Adrenal gland (tissue), 9 donors: ENCODE measurements at regions not wholly inside any gene's neighbourhood (a gene's known extent, or its start where the extent isn't known, plus 50 kb on each side); places are given as distances from the start of the nearest gene placed in this dataset.

ENCODE experiments used
- DNase-seq, 7 donors: peaks; one replicate each; pipeline ENCODE4 v3.0.0-alpha.2; 2019 to 2020
- H3K27ac ChIP-seq, 5 donors: fragments of 200-600 bp; sonication (generic) in 4 of 5; 1 replicate in 3 of 5; 2 replicates in 2 of 5; pipeline versions ENCODE4 v1.5.1 to v1.8.0; 2016 to 2020; ENCODE audit warnings: mild to moderate bottlenecking in 1 of 5
- H3K27me3 ChIP-seq: fragments of 200-600 bp; 2 replicates; pipeline ENCODE4 v1.8.0; 2021
- H3K36me3 ChIP-seq, 2 donors: fragments of 200-600 bp; replicated peaks in 1 of 2; 1 replicate in 1 of 2; 2 replicates in 1 of 2; pipeline versions ENCODE4 v1.5.1 to v1.8.0; 2018 to 2022
- H3K4me1 ChIP-seq, 2 donors: fragments of 200-600 bp; replicated peaks in 1 of 2; 1 replicate in 1 of 2; 2 replicates in 1 of 2; pipeline versions ENCODE4 v1.5.1 to v1.8.0; 2018 to 2021
- H3K4me3 ChIP-seq, 4 donors: fragments of 200-600 bp; sonication (generic) in 3 of 4; one replicate each; pipeline ENCODE4 v1.5.1; 2016 to 2018
- H3K9me3 ChIP-seq, 3 donors: fragments of 200-600 bp; sonication (generic) in 1 of 3; replicated peaks in 1 of 3; 1 replicate in 2 of 3; 2 replicates in 1 of 3; pipeline versions ENCODE4 v1.5.1 to v1.8.0; 2016 to 2021
- CTCF ChIP-seq, 6 experiments: fragments of 450-650 bp in 4 of 6; fragments of 200-600 bp in 2 of 6; sonication (generic) in 1 of 6; IDR thresholded peaks; 1 replicate in 5 of 6; 2 replicates in 1 of 6; pipeline versions ENCODE4 v1.5.1 to v1.8.0; 2016 to 2021; ENCODE audit warnings: antibody characterized with exemption in 6 of 6, mild to moderate bottlenecking in 2 of 6, moderate library complexity in 1 of 6
- POLR2A ChIP-seq, 2 donors: fragments of 450-650 bp; IDR thresholded peaks; one replicate each; pipeline ENCODE4 v1.6.1; 2017; ENCODE audit warnings: antibody characterized with exemption in 2 of 2, mild to moderate bottlenecking in 2 of 2, moderate library complexity in 1 of 2
- WGBS, 4 donors: extraction: QIAGEN DNeasy Blood & Tissue Kit in 2 of 4; methylation state at CpG; one replicate each; pipeline versions ENCODE4 v1.1.5 to v1.1.7; 2013 to 2017; 5-methylcytosine and 5-hydroxymethylcytosine counted together
- intact Hi-C, 2 donors: fragments of 100-400 bp; cut with DNase I; formaldehyde crosslinking; loops; one replicate each; pipeline versions ENCODE4 v1.14.1 to v1.15.0; 2022 to 2023
- donor health status: healthy with polysubstance abuse.
- donor health status: Bipolar disorder and iron deficiency.
- donor health status: DM: yes; HTN: yes; CAD: no.
- donor health status: DM: no; HTN: no; CAD: no.
- donor health status: DM: no; HTN: no; CAD: no.

DNA sequence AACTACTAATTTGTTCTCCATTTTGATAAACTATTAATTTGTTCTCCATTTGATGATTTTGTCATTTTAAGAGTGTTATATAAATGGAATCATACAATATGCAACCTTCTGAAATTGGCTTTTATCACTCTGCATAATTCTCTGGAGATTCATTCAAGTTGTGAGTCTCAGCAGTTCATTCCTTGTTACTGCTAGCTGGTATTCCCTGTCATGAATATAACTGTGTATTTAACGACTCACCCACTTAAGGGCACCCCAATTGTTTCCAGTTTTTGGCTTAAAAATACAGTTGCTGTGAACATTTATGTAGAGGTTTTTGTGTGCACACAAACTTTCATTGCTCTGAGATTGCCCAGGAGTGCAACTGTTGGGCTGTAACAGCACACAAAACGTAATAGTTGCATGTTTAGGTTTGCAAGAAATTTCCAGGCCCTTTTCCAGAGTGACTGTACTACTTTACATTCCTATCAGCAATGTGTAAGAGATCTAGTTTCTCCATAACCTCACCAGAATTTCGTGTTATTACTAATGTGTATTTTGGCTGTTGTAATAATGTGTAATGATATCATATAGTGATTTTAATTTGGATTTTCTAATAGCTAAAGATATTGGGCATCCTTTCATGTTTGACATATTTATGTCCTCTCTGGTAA is 153.2 kb upstream of the ADCY1 start:
- Histone ChIP-seq H3K27me3 (no peaks in the 10 kb centered on the region), H3K4me3 (no peak overlapping the region), H3K36me3 (no peaks in the 10 kb centered on the region), H3K9me3 (no peaks in the 10 kb centered on the region), H3K27ac (no peak overlapping the region), H3K4me1 (no peaks in the 10 kb centered on the region)
- TF ChIP-seq POLR2A (IDR thresholded peaks at IDR 0.05) (no peak), CTCF (IDR thresholded peaks at IDR 0.05) (no peak)
- no peak for DNase-seq
- 57 to 63% (median 59%) methylated on average over 3 of the region's 3 CpGs for WGBS, 4 donors
- intact Hi-C loops, result no loop called here

DNA sequence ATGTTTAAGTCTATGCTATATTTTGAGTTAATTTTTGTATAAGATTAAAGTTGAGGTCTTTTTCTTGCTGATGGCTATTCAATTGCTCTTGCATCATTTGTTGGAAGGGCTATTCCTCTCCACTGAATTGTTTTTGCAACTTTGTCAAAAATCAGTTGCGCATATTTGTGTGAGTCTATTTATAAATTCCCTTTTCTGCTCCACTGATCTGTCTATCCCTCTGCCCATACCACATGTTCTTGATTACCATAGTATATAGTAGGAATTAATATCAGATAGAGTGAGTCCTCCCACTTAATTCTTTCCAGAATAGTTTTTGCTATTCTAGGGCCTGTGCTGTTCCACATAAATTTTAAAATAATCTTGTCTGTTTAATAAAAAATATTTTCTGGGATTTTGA is 152.4 kb upstream of the ADCY1 start:
- H3K27ac ChIP-seq, result no peak overlapping the region
- no peak for DNase-seq
- H3K9me3 ChIP-seq, result no peaks in the 10 kb centered on the region
- H3K36me3 ChIP-seq, result no peaks in the 10 kb centered on the region
- 85 to 92% (median 90%) methylated on average over 1 of the region's 1 CpG for WGBS, 4 donors
- no peak overlapping the region for H3K4me3 ChIP-seq
- intact Hi-C loops, result no loop called here
- no peaks in the 10 kb centered on the region for H3K4me1 ChIP-seq
- no peak for TF ChIP-seq CTCF (IDR thresholded peaks at IDR 0.05)
- no peak for TF ChIP-seq POLR2A (IDR thresholded peaks at IDR 0.05)
- no peaks in the 10 kb centered on the region for H3K27me3 ChIP-seq

GRCh38 chr7:45430397-45430796 is 143.8 kb upstream of the ADCY1 start:
- Histone ChIP-seq H3K9me3 (no peaks in the 10 kb centered on the region), H3K4me3 (no peak overlapping the region), H3K36me3 (no peaks in the 10 kb centered on the region), H3K27me3 (no peaks in the 10 kb centered on the region), H3K27ac (no peak overlapping the region), H3K4me1 (no peaks in the 10 kb centered on the region)
- DNase-seq, result no peak
- TF ChIP-seq CTCF (IDR thresholded peaks at IDR 0.05) (no peak), POLR2A (IDR thresholded peaks at IDR 0.05) (no peak)
- WGBS, 4 donors, result 63 to 76% (median 67%) methylated on average over 8 of the region's 8 CpGs
- intact Hi-C loops, result no loop called here

- Histone ChIP-seq H3K9me3 (no peaks in the 10 kb centered on the region), H3K27ac (no peak overlapping the region), H3K36me3 (no peaks in the 10 kb centered on the region), H3K4me3 (no peak overlapping the region), H3K4me1 (no peaks in the 10 kb centered on the region), H3K27me3 (no peaks in the 10 kb centered on the region)
- intact Hi-C loops, result no loop called here
- no peak for DNase-seq
- no peak for TF ChIP-seq POLR2A (IDR thresholded peaks at IDR 0.05)
- no peak for TF ChIP-seq CTCF (IDR thresholded peaks at IDR 0.05)
- 68 to 76% (median 73%) methylated on average over 6 of the region's 6 CpGs for WGBS, 4 donors
Observed at GRCh38 chr7:45434167-45434784, 139.9 kb upstream of the ADCY1 start.
